Nephron (organoid): ENCODE measurements at regions not wholly inside any gene's neighbourhood (a gene's known extent, or its start where the extent isn't known, plus 50 kb on each side); places are given as distances from the start of the nearest gene placed in this dataset.

Experiments
- H3K27ac Mint-ChIP-seq, 3 experiments: 2 replicates each; pipeline ENCODE4 v1.8.0; 2020; ENCODE audit warnings: mixed read lengths in 3 of 3, mild to moderate bottlenecking in 2 of 3, moderate library complexity in 1 of 3
- H3K27me3 Mint-ChIP-seq: 2 replicates; pipeline ENCODE4 v1.8.0; 2021; ENCODE audit warnings: low read depth, mild to moderate bottlenecking, moderate library complexity, mixed read lengths
- H3K36me3 Mint-ChIP-seq: 2 replicates; pipeline ENCODE4 v1.8.0; 2020; ENCODE audit warnings: low read depth, mixed read lengths
- H3K4me1 Mint-ChIP-seq: 2 replicates; pipeline ENCODE4 v1.8.0; 2020; ENCODE audit warnings: mixed read lengths
- H3K4me3 Mint-ChIP-seq, 3 experiments: 2 replicates each; pipeline ENCODE4 v1.8.0; 2020; ENCODE audit warnings: mild to moderate bottlenecking in 3 of 3, mixed read lengths in 3 of 3, moderate library complexity in 2 of 3
- H3K9me3 Mint-ChIP-seq: 2 replicates; pipeline ENCODE4 v1.8.0; 2020; ENCODE audit warnings: mixed read lengths
- CTCF ChIP-seq, 3 experiments: fragments of 200-600 bp; sonication (generic); IDR thresholded peaks; one replicate each; pipeline ENCODE4 v1.5.0; 2021; ENCODE audit warnings: antibody characterized with exemption in 3 of 3; ENCODE audit not compliant: unreplicated experiment in 3 of 3

- H3K27ac Mint-ChIP-seq: peak overlapping the region in 2 of 3 experiments; percentile 25 to 57
- peak overlapping the region; percentile 9 to 57 (median 30) for H3K4me3 Mint-ChIP-seq
- peaks cover 20% of the 10 kb centered on the region for H3K9me3 Mint-ChIP-seq
- peaks cover 25% of the 10 kb centered on the region for H3K4me1 Mint-ChIP-seq
- no peak for TF ChIP-seq CTCF (IDR thresholded peaks at IDR 0.05; ENCODE audit: unreplicated experiment in 3 of 3)
- H3K36me3 Mint-ChIP-seq: no peaks in the 10 kb centered on the region
- peaks cover 43% of the 10 kb centered on the region for H3K27me3 Mint-ChIP-seq
Observed at GRCh38 chr14:104342435-104343293, 204.3 kb downstream of the KIF26A start.

GRCh38 chr14:104343294-104343625 is 204.9 kb downstream of the KIF26A start:
- no peak for TF ChIP-seq CTCF (IDR thresholded peaks at IDR 0.05; ENCODE audit: unreplicated experiment in 3 of 3)
- Mint-ChIP-seq H3K36me3 (no peaks in the 10 kb centered on the region), H3K9me3 (peaks cover 20% of the 10 kb centered on the region), H3K4me3 (no peak overlapping the region), H3K27me3 (peaks cover 48% of the 10 kb centered on the region), H3K27ac (no peak overlapping the region), H3K4me1 (peaks cover 25% of the 10 kb centered on the region)

- H3K27me3 Mint-ChIP-seq: peaks cover 44% of the 10 kb centered on the region
- no peak overlapping the region for H3K27ac Mint-ChIP-seq
- no peak for TF ChIP-seq CTCF (IDR thresholded peaks at IDR 0.05; ENCODE audit: unreplicated experiment in 3 of 3)
- H3K36me3 Mint-ChIP-seq: no peaks in the 10 kb centered on the region
- peaks cover 16% of the 10 kb centered on the region for H3K9me3 Mint-ChIP-seq
- no peak overlapping the region for H3K4me3 Mint-ChIP-seq
- H3K4me1 Mint-ChIP-seq: peaks cover 25% of the 10 kb centered on the region
Observed at GRCh38 chr14:104343690-104344640, 205.6 kb downstream of the KIF26A start.

- H3K4me3 Mint-ChIP-seq: peak overlapping the region in 2 of 3 experiments; percentile 9 to 30
- H3K4me1 Mint-ChIP-seq: peaks cover 25% of the 10 kb centered on the region
- no peaks in the 10 kb centered on the region for H3K36me3 Mint-ChIP-seq
- no peak for TF ChIP-seq CTCF (IDR thresholded peaks at IDR 0.05; ENCODE audit: unreplicated experiment in 3 of 3)
- H3K27ac Mint-ChIP-seq: no peak overlapping the region
- peaks cover 10% of the 10 kb centered on the region for H3K9me3 Mint-ChIP-seq
- peaks cover 41% of the 10 kb centered on the region for H3K27me3 Mint-ChIP-seq
Observed at GRCh38 chr14:104344818-104345620, 206.6 kb downstream of the KIF26A start.

GRCh38 chr14:104345621-104346462 is 207.5 kb downstream of the KIF26A start:
- Mint-ChIP-seq H3K4me1 (peaks cover 32% of the 10 kb centered on the region), H3K27ac (no peak overlapping the region), H3K9me3 (peaks cover 7% of the 10 kb centered on the region), H3K4me3 (no peak overlapping the region), H3K27me3 (peaks cover 32% of the 10 kb centered on the region), H3K36me3 (no peaks in the 10 kb centered on the region)
- no peak for TF ChIP-seq CTCF (IDR thresholded peaks at IDR 0.05; ENCODE audit: unreplicated experiment in 3 of 3)
